SK-MEL-5 (cell line): ENCODE measurements at regions not wholly inside any gene's neighbourhood (a gene's known extent, or its start where the extent isn't known, plus 50 kb on each side); places are given as distances from the start of the nearest gene placed in this dataset.

Source experiments
- DNase-seq: peaks from one replicate; pipeline ENCODE4 v3.0.0-alpha.2; 2016; ENCODE audit warnings: low read depth, low spot score
- in situ Hi-C: cut with HindIII; loops from 2 replicates; pipeline ENCODE4 v1.10.0; 2016; ENCODE audit warnings: low sequenced_read_pairs, high pct_unique_total_duplicates, low pct_unique_long_range_greater_than_20kb

DNA sequence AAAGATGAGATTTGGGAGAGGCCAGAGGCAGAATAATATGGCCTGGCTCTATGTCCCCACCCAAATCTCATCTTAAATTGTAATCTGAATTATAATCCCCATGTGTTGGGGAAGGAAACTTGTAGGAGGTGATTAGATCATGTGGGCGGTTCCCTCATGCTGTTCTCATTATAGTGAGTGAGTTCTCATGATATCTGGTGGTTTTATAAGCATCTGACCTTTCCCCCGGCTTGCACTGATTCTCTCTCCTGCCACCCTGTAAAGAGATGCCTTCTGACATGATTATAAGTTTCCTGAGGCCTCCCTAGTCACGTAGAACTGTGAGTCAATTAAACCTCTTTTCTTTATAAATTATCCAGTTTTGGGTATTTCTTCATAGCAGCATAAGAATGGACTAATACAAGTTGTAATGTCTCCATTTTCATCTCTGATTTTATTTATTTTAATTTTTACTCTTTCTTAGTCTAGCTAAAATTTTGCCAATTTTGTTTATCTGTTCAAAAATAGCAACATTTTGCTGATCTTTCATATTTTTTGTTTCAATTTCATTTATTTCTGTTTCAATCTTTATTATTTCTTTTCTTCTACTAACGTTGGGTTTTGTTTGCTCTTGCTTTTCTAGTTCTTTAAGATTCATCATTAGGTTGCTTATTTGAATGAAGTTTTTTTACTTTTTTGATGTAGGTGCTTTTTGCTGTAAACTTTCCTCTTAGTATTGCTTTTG is 67.0 kb upstream of the ZRANB2 start:
- DNase-seq: no peak
- in situ Hi-C loops: no loop called here

DNA sequence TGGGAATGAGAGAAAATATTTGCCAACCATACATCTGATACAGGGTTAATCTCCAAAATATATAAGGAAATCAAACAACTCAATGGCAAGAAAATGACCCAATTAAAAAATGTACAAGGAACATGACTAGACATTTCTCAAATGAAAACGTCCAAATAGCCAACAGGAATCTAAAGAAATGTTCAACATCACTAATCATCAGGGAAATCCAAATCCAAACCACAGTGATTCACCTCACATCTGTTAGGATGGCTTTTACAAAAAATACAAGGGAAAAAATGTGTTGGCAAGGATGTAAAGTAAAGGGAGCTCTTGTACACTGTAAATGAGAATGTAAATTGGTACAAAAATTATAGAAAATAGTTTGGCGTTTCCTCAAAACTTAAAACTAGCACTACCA is 54.7 kb upstream of the ZRANB2 start:
- no peak for DNase-seq
- in situ Hi-C loops: no loop called here
